22Rv1 (cell line): ENCODE measurements at regions not wholly inside any gene's neighbourhood (a gene's known extent, or its start where the extent isn't known, plus 50 kb on each side); places are given as distances from the start of the nearest gene placed in this dataset.

Experiments used
- H3K27ac ChIP-seq: fragments of 450-650 bp; 2 replicates; pipeline ENCODE4 v1.5.1; 2017
- ZFX ChIP-seq: fragments of 450-650 bp; IDR thresholded peaks from 2 replicates; pipeline ENCODE4 v1.6.1; 2017; ENCODE audit warnings: antibody characterized with exemption, borderline replicate concordance
- TF ChIP-seq, protein P1 (sequence below): fragments of 450-650 bp; IDR thresholded peaks from 2 replicates; pipeline ENCODE4 v1.5.1; 2017; ENCODE audit warnings: mild to moderate bottlenecking

DNA sequence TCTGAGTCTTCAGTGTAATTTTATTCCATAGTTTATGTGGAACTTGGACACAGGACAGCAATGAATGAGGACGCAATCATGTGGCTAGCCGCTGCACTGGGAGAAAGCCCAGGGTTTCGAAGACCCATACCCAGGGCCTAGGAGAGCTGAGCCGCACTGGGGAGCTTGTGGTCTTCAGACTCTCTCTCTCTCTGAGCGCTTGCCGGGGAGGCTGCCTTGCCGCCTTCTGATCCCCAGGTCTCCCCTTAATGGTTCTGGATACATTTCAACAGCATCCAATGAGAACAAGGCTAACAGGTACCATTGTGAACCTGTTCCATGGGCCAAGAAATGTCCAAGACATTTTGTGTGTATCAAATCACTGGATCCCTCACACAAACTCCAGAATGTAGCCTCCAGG is 383.4 kb downstream of the ICE1 start:
- H3K27ac ChIP-seq = no peak overlapping the region
- TF ChIP-seq, protein P1, sequence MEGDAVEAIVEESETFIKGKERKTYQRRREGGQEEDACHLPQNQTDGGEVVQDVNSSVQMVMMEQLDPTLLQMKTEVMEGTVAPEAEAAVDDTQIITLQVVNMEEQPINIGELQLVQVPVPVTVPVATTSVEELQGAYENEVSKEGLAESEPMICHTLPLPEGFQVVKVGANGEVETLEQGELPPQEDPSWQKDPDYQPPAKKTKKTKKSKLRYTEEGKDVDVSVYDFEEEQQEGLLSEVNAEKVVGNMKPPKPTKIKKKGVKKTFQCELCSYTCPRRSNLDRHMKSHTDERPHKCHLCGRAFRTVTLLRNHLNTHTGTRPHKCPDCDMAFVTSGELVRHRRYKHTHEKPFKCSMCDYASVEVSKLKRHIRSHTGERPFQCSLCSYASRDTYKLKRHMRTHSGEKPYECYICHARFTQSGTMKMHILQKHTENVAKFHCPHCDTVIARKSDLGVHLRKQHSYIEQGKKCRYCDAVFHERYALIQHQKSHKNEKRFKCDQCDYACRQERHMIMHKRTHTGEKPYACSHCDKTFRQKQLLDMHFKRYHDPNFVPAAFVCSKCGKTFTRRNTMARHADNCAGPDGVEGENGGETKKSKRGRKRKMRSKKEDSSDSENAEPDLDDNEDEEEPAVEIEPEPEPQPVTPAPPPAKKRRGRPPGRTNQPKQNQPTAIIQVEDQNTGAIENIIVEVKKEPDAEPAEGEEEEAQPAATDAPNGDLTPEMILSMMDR = no peak
- TF ChIP-seq ZFX = no peak

GRCh38 chr5:5804478-5805233 is 382.2 kb downstream of the ICE1 start:
- no peak overlapping the region for H3K27ac ChIP-seq
- TF ChIP-seq ZFX = no peak
- TF ChIP-seq, protein P1 = no peak

- TF ChIP-seq, protein P1 = no peak
- TF ChIP-seq ZFX = no peak
- no peak overlapping the region for H3K27ac ChIP-seq
Observed at GRCh38 chr5:5800801-5801761, 378.6 kb downstream of the ICE1 start.

DNA sequence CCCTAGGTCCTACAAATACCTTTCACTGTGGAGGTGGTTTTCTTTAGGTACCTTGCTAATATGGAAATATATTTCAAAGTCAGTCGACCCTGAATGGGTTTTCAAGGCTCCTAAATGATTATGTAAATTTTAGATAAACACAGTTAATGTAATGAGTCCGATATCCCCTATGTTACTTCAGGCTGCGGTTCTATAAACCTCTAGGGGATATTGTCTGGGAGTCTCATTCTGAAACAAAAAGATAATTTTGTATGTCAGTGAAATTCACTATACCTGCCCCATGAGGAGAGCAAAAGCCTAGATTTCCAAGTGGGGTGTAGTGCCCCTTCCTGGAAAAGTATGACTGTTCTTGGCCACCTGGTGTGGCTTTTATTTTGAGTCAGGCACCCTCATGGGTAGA is 377.3 kb downstream of the ICE1 start:
- no peak for TF ChIP-seq ZFX
- TF ChIP-seq, protein P1 = no peak
- H3K27ac ChIP-seq = no peak overlapping the region

DNA sequence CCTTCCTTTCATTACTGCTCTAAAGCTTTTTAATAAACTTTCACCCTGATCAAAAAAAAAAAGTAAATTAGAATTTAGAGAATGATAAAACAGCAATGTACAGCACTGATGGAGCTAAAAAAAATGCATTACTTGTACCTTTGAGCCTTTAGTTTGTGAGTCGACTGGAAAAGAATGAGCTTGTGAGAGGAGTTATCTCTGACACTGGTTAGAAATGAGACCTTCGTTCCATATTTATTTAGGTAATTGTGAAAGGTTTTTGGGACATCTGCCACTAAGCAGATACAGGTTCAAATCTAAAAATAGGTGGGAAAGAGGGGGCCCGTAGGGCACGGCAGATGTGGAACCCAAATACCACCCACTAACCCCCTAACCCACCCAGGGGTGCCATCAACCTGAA is 376.8 kb downstream of the ICE1 start:
- no peak overlapping the region for H3K27ac ChIP-seq
- no peak for TF ChIP-seq ZFX
- TF ChIP-seq, protein P1 = no peak

GRCh38 chr5:5798462-5798861 is 376.0 kb downstream of the ICE1 start:
- no peak overlapping the region for H3K27ac ChIP-seq
- TF ChIP-seq, protein P1 = no peak
- TF ChIP-seq ZFX = no peak
